Loucy (cell line): ENCODE measurements at regions not wholly inside any gene's neighbourhood (a gene's known extent, or its start where the extent isn't known, plus 50 kb on each side); places are given as distances from the start of the nearest gene placed in this dataset.

Source experiments
- EZH2phosphoT487 ChIP-seq: fragments of 200-600 bp; IDR thresholded peaks from 2 replicates; pipeline ENCODE4 v1.6.1; 2018; ENCODE audit warnings: antibody characterized with exemption, mild to moderate bottlenecking, moderate library complexity, borderline replicate concordance
- TF ChIP-seq, protein P1 (sequence below): fragments of 200-600 bp; sonication (generic); conservative IDR thresholded peaks from 2 replicates; pipeline ENCODE4 v1.5.1; 2014; ENCODE audit warnings: mild to moderate bottlenecking, antibody characterized with exemption, low read length

DNA sequence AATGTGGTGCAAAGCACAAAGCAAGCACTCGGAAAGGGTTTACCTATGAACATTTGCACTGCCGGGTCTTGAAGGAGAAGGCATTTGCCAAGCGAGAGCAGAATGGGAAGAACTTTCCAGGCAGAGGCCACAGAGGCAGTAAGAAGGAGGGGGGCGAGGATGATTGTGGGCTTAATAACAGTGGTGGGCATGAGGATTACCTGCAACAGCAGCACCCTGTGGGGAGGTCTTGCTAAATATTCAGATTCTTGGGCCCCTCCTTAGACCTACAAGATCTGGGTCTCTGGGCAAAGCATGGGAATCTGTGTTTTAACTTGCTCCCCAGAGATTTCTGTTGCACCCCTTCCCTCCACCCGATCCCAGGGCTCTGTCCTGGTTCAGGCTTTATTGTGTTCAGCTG is 75.1 kb upstream of the ZBED5 start:
- TF ChIP-seq, protein P1, sequence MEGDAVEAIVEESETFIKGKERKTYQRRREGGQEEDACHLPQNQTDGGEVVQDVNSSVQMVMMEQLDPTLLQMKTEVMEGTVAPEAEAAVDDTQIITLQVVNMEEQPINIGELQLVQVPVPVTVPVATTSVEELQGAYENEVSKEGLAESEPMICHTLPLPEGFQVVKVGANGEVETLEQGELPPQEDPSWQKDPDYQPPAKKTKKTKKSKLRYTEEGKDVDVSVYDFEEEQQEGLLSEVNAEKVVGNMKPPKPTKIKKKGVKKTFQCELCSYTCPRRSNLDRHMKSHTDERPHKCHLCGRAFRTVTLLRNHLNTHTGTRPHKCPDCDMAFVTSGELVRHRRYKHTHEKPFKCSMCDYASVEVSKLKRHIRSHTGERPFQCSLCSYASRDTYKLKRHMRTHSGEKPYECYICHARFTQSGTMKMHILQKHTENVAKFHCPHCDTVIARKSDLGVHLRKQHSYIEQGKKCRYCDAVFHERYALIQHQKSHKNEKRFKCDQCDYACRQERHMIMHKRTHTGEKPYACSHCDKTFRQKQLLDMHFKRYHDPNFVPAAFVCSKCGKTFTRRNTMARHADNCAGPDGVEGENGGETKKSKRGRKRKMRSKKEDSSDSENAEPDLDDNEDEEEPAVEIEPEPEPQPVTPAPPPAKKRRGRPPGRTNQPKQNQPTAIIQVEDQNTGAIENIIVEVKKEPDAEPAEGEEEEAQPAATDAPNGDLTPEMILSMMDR, result no peak
- no peak for TF ChIP-seq EZH2phosphoT487
